ENCODE measurements at regions not wholly inside any gene's neighbourhood (a gene's known extent, or its start where the extent isn't known, plus 50 kb on each side); places are given as distances from the start of the nearest gene placed in this dataset.

DNA sequence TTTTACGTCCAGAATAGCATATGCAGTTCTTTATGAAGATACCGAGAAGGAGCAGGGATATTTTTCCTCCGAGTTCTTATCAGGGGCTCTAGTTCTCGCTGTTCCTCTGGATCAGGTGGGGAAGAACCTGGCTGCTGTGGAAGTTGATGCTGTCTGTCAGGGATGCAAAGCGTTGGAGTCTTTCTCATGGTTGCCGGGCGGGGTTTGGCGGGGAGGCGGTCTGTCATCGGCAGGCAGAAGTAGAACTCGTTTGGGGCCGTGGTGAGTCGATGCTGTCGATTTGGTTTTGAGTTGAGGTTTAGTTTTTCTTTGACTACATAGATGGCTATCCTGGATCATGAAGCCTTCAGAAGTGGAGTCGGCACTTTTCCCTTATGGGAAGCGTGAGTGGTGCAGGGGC is 691.2 kb downstream of the QKI start:
- H3K9me3 Mint-ChIP-seq (ENCODE audit: low read depth, unreplicated experiment), result peaks cover 4% of the 10 kb centered on the region
- H3K36me3 Mint-ChIP-seq (ENCODE audit: insufficient read depth, unreplicated experiment), result no peaks in the 10 kb centered on the region
- intact Hi-C loops (cut with micrococcal nuclease; ENCODE audit: unreplicated experiment), result loop anchor here (10.0 kb wide), 1 partner anchor 681 kb away; no protein-coding TSS in a partner anchor
- DNase-seq, result no peak
- no TSS peak for BruUV-seq (replicated peaks)
- CTCF ChIA-PET, result no interaction called here
- no peak overlapping the region for H3K4me3 Mint-ChIP-seq (ENCODE audit: low read depth, unreplicated experiment)
- H3K27me3 Mint-ChIP-seq (ENCODE audit: unreplicated experiment), result no peaks in the 10 kb centered on the region
- H3K4me1 Mint-ChIP-seq (ENCODE audit: low read depth, unreplicated experiment), result no peaks in the 10 kb centered on the region
- TF ChIP-seq, protein P1, sequence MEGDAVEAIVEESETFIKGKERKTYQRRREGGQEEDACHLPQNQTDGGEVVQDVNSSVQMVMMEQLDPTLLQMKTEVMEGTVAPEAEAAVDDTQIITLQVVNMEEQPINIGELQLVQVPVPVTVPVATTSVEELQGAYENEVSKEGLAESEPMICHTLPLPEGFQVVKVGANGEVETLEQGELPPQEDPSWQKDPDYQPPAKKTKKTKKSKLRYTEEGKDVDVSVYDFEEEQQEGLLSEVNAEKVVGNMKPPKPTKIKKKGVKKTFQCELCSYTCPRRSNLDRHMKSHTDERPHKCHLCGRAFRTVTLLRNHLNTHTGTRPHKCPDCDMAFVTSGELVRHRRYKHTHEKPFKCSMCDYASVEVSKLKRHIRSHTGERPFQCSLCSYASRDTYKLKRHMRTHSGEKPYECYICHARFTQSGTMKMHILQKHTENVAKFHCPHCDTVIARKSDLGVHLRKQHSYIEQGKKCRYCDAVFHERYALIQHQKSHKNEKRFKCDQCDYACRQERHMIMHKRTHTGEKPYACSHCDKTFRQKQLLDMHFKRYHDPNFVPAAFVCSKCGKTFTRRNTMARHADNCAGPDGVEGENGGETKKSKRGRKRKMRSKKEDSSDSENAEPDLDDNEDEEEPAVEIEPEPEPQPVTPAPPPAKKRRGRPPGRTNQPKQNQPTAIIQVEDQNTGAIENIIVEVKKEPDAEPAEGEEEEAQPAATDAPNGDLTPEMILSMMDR (IDR thresholded peaks at IDR 0.05; ENCODE audit: unreplicated experiment), result no peak
- no peak overlapping the region for H3K27ac Mint-ChIP-seq (ENCODE audit: unreplicated experiment)

DNA sequence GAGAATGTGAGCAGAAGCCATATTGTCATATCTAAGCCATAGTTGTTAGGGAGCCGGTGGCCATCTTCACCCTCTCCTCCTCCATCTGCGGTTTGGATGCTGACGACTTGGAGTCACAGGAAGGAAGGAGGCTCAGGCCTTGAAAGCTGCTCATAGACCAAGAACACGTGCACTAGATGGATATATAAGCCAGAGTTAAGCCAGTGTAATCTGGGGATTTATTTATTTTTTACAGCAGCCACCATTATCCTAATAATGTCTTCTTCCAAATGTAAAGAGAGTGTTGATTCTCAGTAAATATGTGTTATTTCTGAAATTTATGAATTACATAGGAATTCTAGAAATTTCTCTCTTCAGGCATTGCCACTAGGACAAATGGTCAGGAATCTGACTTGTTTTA is 689.9 kb downstream of the QKI start:
- no peaks in the 10 kb centered on the region for H3K4me1 Mint-ChIP-seq (ENCODE audit: low read depth, unreplicated experiment)
- CTCF ChIA-PET, result interaction anchor here (1.0 kb wide), 1 partner anchor 13 kb away, joined by 3 read pairs; no protein-coding TSS in a partner anchor

DNA sequence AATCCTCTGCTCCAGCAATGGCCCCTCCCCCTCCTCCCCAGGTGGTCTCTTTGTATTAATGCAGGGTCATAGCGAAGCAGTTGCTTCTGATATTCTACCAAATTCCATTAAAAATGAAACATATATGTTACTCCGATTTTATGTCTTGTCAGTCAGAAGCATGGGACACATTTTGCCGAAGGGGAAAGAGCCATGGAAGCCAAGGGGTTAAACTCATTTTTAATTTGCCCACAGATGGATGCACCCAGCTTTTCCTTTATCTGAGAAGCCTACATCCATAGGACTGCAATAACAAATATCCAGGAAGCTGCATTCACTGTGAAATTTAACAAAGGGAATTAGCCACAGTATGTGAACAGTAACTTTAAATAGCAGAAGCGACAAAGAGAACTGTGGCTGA is 688.2 kb downstream of the QKI start:
- Mint-ChIP-seq H3K4me3 (ENCODE audit: low read depth, unreplicated experiment) (no peak overlapping the region), H3K27me3 (ENCODE audit: unreplicated experiment) (no peaks in the 10 kb centered on the region), H3K27ac (ENCODE audit: unreplicated experiment) (no peak overlapping the region), H3K36me3 (ENCODE audit: insufficient read depth, unreplicated experiment) (no peaks in the 10 kb centered on the region), H3K4me1 (ENCODE audit: low read depth, unreplicated experiment) (peaks cover 7% of the 10 kb centered on the region), H3K9me3 (ENCODE audit: low read depth, unreplicated experiment) (no peaks in the 10 kb centered on the region)
- CTCF ChIA-PET, result no interaction called here
- TF ChIP-seq, protein P1 (IDR thresholded peaks at IDR 0.05; ENCODE audit: unreplicated experiment), result no peak
- intact Hi-C loops (cut with micrococcal nuclease; ENCODE audit: unreplicated experiment), result loop anchor here (10.0 kb wide), 1 partner anchor 678 kb away; no protein-coding TSS in a partner anchor
- DNase-seq, result no peak
- BruUV-seq (replicated peaks), result no TSS peak

More for the DNA sequence above, 689.9 kb downstream of the QKI start:
- TF ChIP-seq, protein P1 (IDR thresholded peaks at IDR 0.05; ENCODE audit: unreplicated experiment), result no peak
- intact Hi-C loops (cut with micrococcal nuclease; ENCODE audit: unreplicated experiment), result loop anchor here (10.0 kb wide), 1 partner anchor 680 kb away; no protein-coding TSS in a partner anchor
- Mint-ChIP-seq H3K4me3 (ENCODE audit: low read depth, unreplicated experiment) (no peak overlapping the region), H3K9me3 (ENCODE audit: low read depth, unreplicated experiment) (no peaks in the 10 kb centered on the region), H3K36me3 (ENCODE audit: insufficient read depth, unreplicated experiment) (no peaks in the 10 kb centered on the region), H3K27me3 (ENCODE audit: unreplicated experiment) (no peaks in the 10 kb centered on the region), H3K27ac (ENCODE audit: unreplicated experiment) (no peak overlapping the region)
- no TSS peak for BruUV-seq (replicated peaks)
- DNase-seq, result no peak

DNA sequence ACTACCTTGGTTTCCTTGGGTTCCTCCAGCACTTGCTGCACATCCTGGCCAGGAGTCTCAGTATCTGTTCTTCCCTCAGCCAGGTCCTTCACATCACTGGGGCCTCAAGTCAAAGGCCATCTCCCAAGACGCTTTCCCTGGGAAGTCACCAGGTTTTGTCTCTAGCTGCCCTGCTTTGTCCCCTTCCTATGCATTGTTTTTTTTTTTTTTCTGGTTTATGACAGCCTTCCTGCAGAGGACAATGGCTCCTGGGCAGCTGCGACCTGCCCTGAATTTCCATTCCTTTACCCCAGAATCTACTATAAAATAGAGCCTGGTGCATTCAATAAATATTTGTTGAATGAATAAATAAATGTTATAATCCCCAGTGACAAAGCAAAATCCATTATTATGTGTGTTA is 687.3 kb downstream of the QKI start:
- CTCF ChIA-PET, result interaction anchor here (0.7 kb wide), 1 partner anchor 1557 kb away, joined by 10 read pairs; no protein-coding TSS in a partner anchor
- H3K27me3 Mint-ChIP-seq (ENCODE audit: unreplicated experiment), result no peaks in the 10 kb centered on the region
- BruUV-seq (replicated peaks), result no TSS peak
- intact Hi-C loops (cut with micrococcal nuclease; ENCODE audit: unreplicated experiment), result loop anchor here (10.0 kb wide), 1 partner anchor 677 kb away; no protein-coding TSS in a partner anchor
- H3K9me3 Mint-ChIP-seq (ENCODE audit: low read depth, unreplicated experiment), result no peaks in the 10 kb centered on the region
- peaks cover 9% of the 10 kb centered on the region for H3K4me1 Mint-ChIP-seq (ENCODE audit: low read depth, unreplicated experiment)
- DNase-seq, result no peak
- H3K4me3 Mint-ChIP-seq (ENCODE audit: low read depth, unreplicated experiment), result no peak overlapping the region
- no peaks in the 10 kb centered on the region for H3K36me3 Mint-ChIP-seq (ENCODE audit: insufficient read depth, unreplicated experiment)
- TF ChIP-seq, protein P1 (IDR thresholded peaks at IDR 0.05; ENCODE audit: unreplicated experiment), result no peak
- no peak overlapping the region for H3K27ac Mint-ChIP-seq (ENCODE audit: unreplicated experiment)
